ENCODE measurements at regions not wholly inside any gene's neighbourhood (a gene's known extent, or its start where the extent isn't known, plus 50 kb on each side); places are given as distances from the start of the nearest gene placed in this dataset.

DNA sequence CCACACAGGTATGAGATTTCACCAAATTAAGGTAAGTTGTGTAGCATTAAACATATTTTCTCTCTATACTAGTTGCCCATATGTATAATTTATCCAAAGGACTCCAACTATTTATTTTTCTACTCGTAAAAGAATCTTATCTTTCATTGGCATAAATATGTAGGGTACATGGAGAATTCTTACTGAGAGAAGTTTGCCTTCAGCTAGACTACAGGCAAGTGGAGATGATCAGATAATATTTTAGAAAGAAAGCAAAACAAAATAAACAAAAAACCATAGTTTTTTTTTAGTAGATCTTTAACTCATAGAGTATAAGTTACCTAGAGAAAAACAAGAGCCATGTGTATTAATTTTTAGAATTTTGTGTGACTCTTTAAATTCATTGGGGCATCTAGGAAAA, 743.1 kb upstream of the ARRDC3 start:
- no peak overlapping the region for H3K27ac ChIP-seq
- TF ChIP-seq, protein P1, sequence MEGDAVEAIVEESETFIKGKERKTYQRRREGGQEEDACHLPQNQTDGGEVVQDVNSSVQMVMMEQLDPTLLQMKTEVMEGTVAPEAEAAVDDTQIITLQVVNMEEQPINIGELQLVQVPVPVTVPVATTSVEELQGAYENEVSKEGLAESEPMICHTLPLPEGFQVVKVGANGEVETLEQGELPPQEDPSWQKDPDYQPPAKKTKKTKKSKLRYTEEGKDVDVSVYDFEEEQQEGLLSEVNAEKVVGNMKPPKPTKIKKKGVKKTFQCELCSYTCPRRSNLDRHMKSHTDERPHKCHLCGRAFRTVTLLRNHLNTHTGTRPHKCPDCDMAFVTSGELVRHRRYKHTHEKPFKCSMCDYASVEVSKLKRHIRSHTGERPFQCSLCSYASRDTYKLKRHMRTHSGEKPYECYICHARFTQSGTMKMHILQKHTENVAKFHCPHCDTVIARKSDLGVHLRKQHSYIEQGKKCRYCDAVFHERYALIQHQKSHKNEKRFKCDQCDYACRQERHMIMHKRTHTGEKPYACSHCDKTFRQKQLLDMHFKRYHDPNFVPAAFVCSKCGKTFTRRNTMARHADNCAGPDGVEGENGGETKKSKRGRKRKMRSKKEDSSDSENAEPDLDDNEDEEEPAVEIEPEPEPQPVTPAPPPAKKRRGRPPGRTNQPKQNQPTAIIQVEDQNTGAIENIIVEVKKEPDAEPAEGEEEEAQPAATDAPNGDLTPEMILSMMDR (IDR thresholded peaks at IDR 0.05) = no peak
- TF ChIP-seq ZFX (IDR thresholded peaks at IDR 0.05; ENCODE audit: borderline replicate concordance) = no peak

GRCh38 chr5:92119110-92119509, 736.0 kb upstream of the ARRDC3 start:
- TF ChIP-seq, protein P1 (IDR thresholded peaks at IDR 0.05) = no peak
- no peak for TF ChIP-seq ZFX (IDR thresholded peaks at IDR 0.05; ENCODE audit: borderline replicate concordance)
- no peak overlapping the region for H3K27ac ChIP-seq

DNA sequence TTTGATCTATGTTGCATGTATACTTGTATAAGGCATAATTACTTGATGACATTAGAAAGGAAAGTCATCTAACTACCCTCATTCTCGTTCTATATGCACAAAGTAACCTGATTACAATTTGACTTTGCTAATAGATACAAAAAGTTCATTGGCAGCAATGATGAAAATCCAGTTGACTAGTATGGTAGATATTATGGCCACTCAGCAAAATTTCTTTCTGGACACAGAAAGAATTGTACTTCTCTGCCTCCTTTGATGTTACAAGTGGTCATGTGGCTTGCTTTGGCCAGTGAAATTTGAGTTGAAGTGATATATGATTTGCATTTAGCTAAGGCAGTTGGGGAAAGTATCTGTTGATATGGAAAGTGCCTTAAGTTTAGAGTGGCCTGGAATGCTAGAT, 723.7 kb upstream of the ARRDC3 start:
- TF ChIP-seq ZFX (IDR thresholded peaks at IDR 0.05; ENCODE audit: borderline replicate concordance) = no peak
- TF ChIP-seq, protein P1 (IDR thresholded peaks at IDR 0.05) = no peak

GRCh38 chr5:92104126-92104525, 721.0 kb upstream of the ARRDC3 start:
- H3K27ac ChIP-seq = no peak overlapping the region
- TF ChIP-seq ZFX (IDR thresholded peaks at IDR 0.05; ENCODE audit: borderline replicate concordance) = no peak
- TF ChIP-seq, protein P1 (IDR thresholded peaks at IDR 0.05) = no peak

More for the DNA sequence above, 723.7 kb upstream of the ARRDC3 start:
- H3K27ac ChIP-seq = no peak overlapping the region

- no peak overlapping the region for H3K27ac ChIP-seq
- TF ChIP-seq, protein P1 (IDR thresholded peaks at IDR 0.05) = no peak
- no peak for TF ChIP-seq ZFX (IDR thresholded peaks at IDR 0.05; ENCODE audit: borderline replicate concordance)
Measured at GRCh38 chr5:92102313-92102712, 719.2 kb upstream of the ARRDC3 start.

DNA sequence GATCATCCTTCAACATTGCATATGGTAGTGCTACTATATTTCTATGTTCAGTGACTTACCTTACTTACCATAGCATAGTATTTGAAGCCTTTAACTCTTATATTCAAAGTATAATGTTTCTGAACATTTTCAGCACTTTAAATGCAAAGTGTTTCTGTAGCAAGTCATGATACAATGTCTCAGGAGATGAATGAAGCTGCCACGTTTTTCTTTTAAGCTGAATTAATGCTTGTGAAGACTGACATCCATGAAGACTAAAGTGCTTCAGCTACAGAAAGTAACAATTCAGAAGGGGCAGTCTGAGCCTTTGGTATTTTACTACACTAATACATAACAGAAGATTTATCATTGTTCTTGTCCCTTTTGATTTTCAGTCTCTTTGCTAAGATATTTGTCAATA, 709.1 kb upstream of the ARRDC3 start:
- TF ChIP-seq, protein P1 (IDR thresholded peaks at IDR 0.05) = no peak
- TF ChIP-seq ZFX (IDR thresholded peaks at IDR 0.05; ENCODE audit: borderline replicate concordance) = no peak
- no peak overlapping the region for H3K27ac ChIP-seq

DNA sequence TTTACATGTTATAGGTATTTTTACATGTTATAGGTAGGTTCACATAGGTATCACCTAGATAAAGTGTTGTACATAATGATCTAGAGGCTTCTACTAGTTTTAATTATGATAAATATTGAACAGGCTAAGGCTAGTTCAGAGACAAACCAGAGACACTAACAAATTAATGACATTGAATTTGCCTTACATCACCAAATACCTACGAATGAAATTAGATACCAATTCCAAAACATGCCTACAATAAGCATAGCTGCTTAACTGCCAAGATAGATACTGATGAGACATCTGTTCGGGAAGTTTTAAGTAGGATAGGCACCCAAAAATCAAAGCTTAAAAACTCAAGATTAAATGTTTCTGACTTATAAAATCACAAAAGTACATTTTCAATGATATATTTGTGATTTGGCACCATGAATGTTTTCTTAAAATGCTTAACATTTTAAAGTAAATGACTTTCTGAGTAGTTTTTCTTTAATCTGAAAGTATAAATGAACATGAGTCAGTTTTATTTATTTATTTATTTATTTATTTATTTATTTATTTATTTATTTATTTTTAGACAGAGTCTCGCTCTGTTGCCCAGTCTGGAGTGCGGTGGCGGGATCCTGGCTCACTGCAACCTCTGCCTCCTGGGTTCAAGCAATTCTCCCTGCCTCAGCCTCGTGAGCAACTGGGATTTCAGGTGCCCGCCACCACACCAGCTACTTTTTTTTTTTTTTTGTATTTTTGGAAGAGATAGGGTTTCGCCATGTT, 703.1 kb upstream of the ARRDC3 start:
- no peak overlapping the region for H3K27ac ChIP-seq
- TF ChIP-seq ZFX (IDR thresholded peaks at IDR 0.05; ENCODE audit: borderline replicate concordance) = no peak
- TF ChIP-seq, protein P1 (IDR thresholded peaks at IDR 0.05) = no peak
